VCaP (cell line): ENCODE measurements at regions not wholly inside any gene's neighbourhood (a gene's known extent, or its start where the extent isn't known, plus 50 kb on each side); places are given as distances from the start of the nearest gene placed in this dataset.

Experiments used
- H3K27ac ChIP-seq: fragments of 450-650 bp; 2 replicates; pipeline ENCODE4 v1.5.1; 2017
- CTCF ChIP-seq: fragments of 450-650 bp; conservative IDR thresholded peaks from 2 replicates; pipeline ENCODE4 v1.5.1; 2017; ENCODE audit warnings: mild to moderate bottlenecking, moderate library complexity

GRCh38 chr11:111120696-111121302 lies 124.7 kb upstream of the POU2AF2 start:
- no peak for TF ChIP-seq CTCF
- no peak overlapping the region for H3K27ac ChIP-seq

DNA sequence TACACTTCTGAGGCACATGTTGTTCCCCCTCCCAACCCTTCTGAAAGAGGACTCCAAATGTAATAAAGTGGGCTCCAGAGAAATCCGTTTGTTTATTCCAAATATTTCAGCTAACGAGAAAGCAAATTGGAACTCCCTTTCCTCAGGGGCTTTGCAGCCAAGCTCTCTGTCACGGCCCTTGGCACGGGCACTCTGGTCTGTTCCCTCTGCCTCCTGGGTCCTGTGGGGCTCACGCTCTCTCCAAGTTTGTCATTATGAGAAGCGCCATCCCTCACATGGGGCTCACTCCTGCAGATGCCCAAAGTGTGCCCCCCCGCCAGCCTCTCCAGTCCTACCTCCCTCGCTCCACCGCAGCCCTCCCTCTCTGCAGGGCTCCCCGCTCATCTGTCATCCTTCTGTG lies 125.4 kb upstream of the POU2AF2 start:
- TF ChIP-seq CTCF, result no peak
- H3K27ac ChIP-seq, result no peak overlapping the region

DNA sequence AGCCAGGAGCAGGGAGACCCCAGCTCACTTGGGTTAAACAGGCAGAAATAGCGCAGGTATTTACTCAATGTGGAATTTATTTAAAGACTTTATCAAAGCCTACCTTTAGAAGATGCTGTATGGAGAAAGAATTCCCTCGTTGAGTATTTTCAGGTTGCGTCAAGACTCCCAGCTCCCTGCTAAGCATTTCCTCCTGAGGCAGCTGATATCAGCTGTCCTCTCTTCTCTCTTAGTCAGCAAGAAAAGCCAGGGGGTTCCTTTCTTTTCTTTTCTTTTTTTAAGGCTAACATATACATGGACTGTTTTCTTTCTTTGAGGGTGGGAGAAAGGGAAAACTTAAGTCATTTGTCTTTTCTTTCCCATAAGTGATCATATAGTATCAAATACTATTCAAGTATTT lies 125.8 kb upstream of the POU2AF2 start:
- TF ChIP-seq CTCF, result no peak
- H3K27ac ChIP-seq, result no peak overlapping the region

DNA sequence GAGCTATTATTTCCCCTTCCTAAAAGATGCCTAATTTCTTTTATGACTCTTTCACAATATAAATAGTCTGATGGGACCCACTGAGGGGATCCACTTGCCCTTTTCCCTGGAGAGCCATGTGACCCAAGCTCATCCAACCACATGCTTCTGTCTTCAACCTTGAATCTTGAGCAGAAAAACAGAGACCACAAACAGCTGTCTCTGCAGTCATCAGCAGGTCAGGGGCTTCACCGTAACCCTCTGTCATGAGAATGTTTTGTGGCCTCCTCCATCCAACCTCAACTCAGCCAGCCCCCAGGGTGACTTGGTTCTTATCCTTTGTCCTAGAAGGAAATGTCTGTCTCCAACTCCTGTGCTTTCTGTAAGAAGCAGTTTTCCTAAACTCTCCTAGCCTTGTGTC lies 129.6 kb upstream of the POU2AF2 start:
- H3K27ac ChIP-seq, result no peak overlapping the region
- TF ChIP-seq CTCF, result no peak

- no peak overlapping the region for H3K27ac ChIP-seq
- TF ChIP-seq CTCF, result no peak
These were observed 131.4 kb upstream of the POU2AF2 start for GRCh38 chr11:111114091-111114490.

GRCh38 chr11:111112614-111113013 lies 132.9 kb upstream of the POU2AF2 start:
- no peak for TF ChIP-seq CTCF
- no peak overlapping the region for H3K27ac ChIP-seq

- H3K27ac ChIP-seq, result no peak overlapping the region
- TF ChIP-seq CTCF, result no peak
These were observed 138.0 kb upstream of the POU2AF2 start for GRCh38 chr11:111107501-111107900.
